ENCODE measurements at regions not wholly inside any gene's neighbourhood (a gene's known extent, or its start where the extent isn't known, plus 50 kb on each side); places are given as distances from the start of the nearest gene placed in this dataset.

- peak; percentile 46 to 75 (median 66) for TF ChIP-seq CTCF (IDR thresholded peaks at IDR 0.05)
- no peak for TF ChIP-seq POLR2A (IDR thresholded peaks at IDR 0.05)
- TF ChIP-seq POLR2AphosphoS5 (IDR thresholded peaks at IDR 0.05): no peak
These were observed 191.8 kb upstream of the SAMSN1 start for GRCh38 chr21:14737922-14738321.
